K562 (cell line): ENCODE measurements at regions not wholly inside any gene's neighbourhood (a gene's known extent, or its start where the extent isn't known, plus 50 kb on each side); places are given as distances from the start of the nearest gene placed in this dataset.

Experiments
- ATAC-seq: fragments of 200-7000 bp; cut with Tn5 transposase; 3 replicates; pipeline ENCODE4 v1.9.1; 2020; ENCODE audit warnings: moderate library complexity
- BruUV-seq: library from RNA; stranded (reverse); fragments of 400-500 nt; replicated peaks from 2 replicates; lab custom pipeline; 2021; lab: Mats Ljungman, UMichigan
- CTCF ChIA-PET: fragments of 300-600 bp; formaldehyde crosslinking; extraction: SDS; loops from one replicate; lab custom pipeline; 2021; ENCODE audit warnings: low intra/inter-chr PET ratio; lab: Yijun Ruan, JAX
- POLR2A ChIA-PET: fragments of 300-600, 350-650 bp; sonication (Branson Sonifier 250); formaldehyde crosslinking; extraction: SDS; loops from one replicate; lab custom pipeline; 2021; ENCODE audit warnings: antibody characterized with exemption, inconsistent platforms; lab: Yijun Ruan, JAX
- DNase-seq, 4 experiments: peaks; one replicate each; pipeline versions ENCODE4 v3.0.0 to v3.0.0-alpha.2; 2011 to 2018; ENCODE audit warnings: low spot score in 3 of 4, mixed read lengths in 3 of 4; ENCODE audit errors: extremely low read depth in 1 of 4
- FAIRE-seq: peaks from 2 replicates; lab custom pipeline; 2011; peaks lifted over from hg19 to GRCh38; lab: Jason Lieb, UNC
- H2AFZ ChIP-seq: 2 replicates; pipeline ENCODE4 v1.6.0; 2011; ENCODE audit warnings: low read depth, low read length, control low read depth, inconsistent platforms
- H3K27ac ChIP-seq: fragments of 200-600 bp; 3 replicates; pipeline ENCODE4 v1.8.0; 2011; ENCODE audit warnings: low read depth, mild to moderate bottlenecking, control low read depth, inconsistent platforms, low read length, moderate library complexity, mixed read lengths; ENCODE audit errors: extremely low read depth
- H3K27me3 ChIP-seq, 2 experiments: fragments of 300-600 bp in 1 of 2; 2 replicates in 1 of 2; 3 replicates in 1 of 2; pipeline versions ENCODE4 v1.6.0 to v1.8.0; 2011; ENCODE audit warnings: inconsistent platforms in 2 of 2, low read length in 2 of 2, mild to moderate bottlenecking in 1 of 2, mixed read lengths in 1 of 2, moderate library complexity in 1 of 2; ENCODE audit not compliant: control insufficient read depth in 2 of 2, insufficient read depth in 2 of 2
- H3K36me3 ChIP-seq: fragments of 300-600 bp; 3 replicates; pipeline ENCODE4 v1.8.0; 2011; ENCODE audit warnings: mild to moderate bottlenecking, low read length, inconsistent platforms; ENCODE audit not compliant: control insufficient read depth, insufficient read depth
- H3K4me1 ChIP-seq, 2 experiments: fragments of 200-600 bp in 1 of 2; replicated peaks in 1 of 2; 2 replicates in 1 of 2; 3 replicates in 1 of 2; pipeline versions ENCODE4 v1.5.1 to v1.8.0; 2011; ENCODE audit warnings: inconsistent platforms in 2 of 2, low read length in 2 of 2, mild to moderate bottlenecking in 1 of 2, mixed read lengths in 1 of 2, moderate library complexity in 1 of 2; ENCODE audit not compliant: control insufficient read depth in 2 of 2, insufficient read depth in 2 of 2
- H3K4me2 ChIP-seq: 2 replicates; pipeline ENCODE4 v1.6.1; 2011; ENCODE audit warnings: low read length, control low read depth, inconsistent platforms, mixed read lengths; ENCODE audit not compliant: insufficient read depth
- H3K4me3 ChIP-seq: fragments of 200-600 bp; sonication (generic), shearing (Covaris generic); 2 replicates; pipeline ENCODE4 v1.5.1; 2016; ENCODE audit warnings: control low read depth, inconsistent platforms
- H3K79me2 ChIP-seq: fragments of 200-600 bp; 3 replicates; pipeline ENCODE4 v1.8.0; 2011; ENCODE audit warnings: low read length, inconsistent platforms; ENCODE audit not compliant: control insufficient read depth, insufficient read depth
- H3K9ac ChIP-seq, 2 experiments: 2 replicates each; pipeline versions ENCODE4 v1.6.0 to v1.6.1; 2011; ENCODE audit warnings: low read depth in 2 of 2, low read length in 2 of 2, control low read depth in 1 of 2, inconsistent platforms in 1 of 2, mild to moderate bottlenecking in 1 of 2, mixed read lengths in 1 of 2; ENCODE audit not compliant: insufficient read depth in 1 of 2
- H3K9me1 ChIP-seq: one replicate; pipeline ENCODE4 v1.6.0; 2011; ENCODE audit warnings: inconsistent platforms, mild to moderate bottlenecking, low read length, moderate library complexity; ENCODE audit not compliant: control insufficient read depth, insufficient read depth
- H3K9me3 ChIP-seq: replicated peaks from 2 replicates; pipeline ENCODE4 v1.5.1; 2011; ENCODE audit warnings: low read depth, low read length, inconsistent platforms; ENCODE audit not compliant: control insufficient read depth, insufficient read depth
- H4K20me1 ChIP-seq: replicated peaks from 2 replicates; pipeline ENCODE4 v1.6.1; 2011; ENCODE audit warnings: low read length, inconsistent platforms, mixed read lengths; ENCODE audit not compliant: control insufficient read depth, insufficient read depth
- ARNT ChIP-seq, 2 experiments: fragments of 450-650 bp; IDR thresholded peaks; 2 replicates each; pipeline ENCODE4 v1.6.1; 2016; ENCODE audit warnings: mild to moderate bottlenecking in 1 of 2
- BRCA1 ChIP-seq, 2 experiments: fragments of 450-650 bp in 1 of 2; sonication (generic) in 1 of 2; formaldehyde crosslinking in 1 of 2; IDR thresholded peaks; 2 replicates each; pipeline versions ENCODE4 v1.5.0 to v1.6.1; 2017 to 2020; ENCODE audit warnings: mild to moderate bottlenecking in 1 of 2, missing genetic modification reagents in 1 of 2
- KLF10 ChIP-seq: fragments of 250-450 bp; sonication (Bioruptor Pico); IDR thresholded peaks from 2 replicates; pipeline ENCODE4 v1.6.1; 2021; ENCODE audit warnings: matching md5 sums
- NFRKB ChIP-seq: fragments of 450-650 bp; IDR thresholded peaks from 2 replicates; pipeline ENCODE4 v1.6.1; 2016; ENCODE audit warnings: low read depth
- RAD21 ChIP-seq, 2 experiments: fragments of 250-450 bp in 1 of 2; fragments of 450-650 bp in 1 of 2; sonication (Bioruptor Pico) in 1 of 2; formaldehyde crosslinking in 1 of 2; IDR thresholded peaks in 1 of 2; conservative IDR thresholded peaks in 1 of 2; 2 replicates each; pipeline versions ENCODE4 v1.4.0 to v1.8.0; 2020 to 2022; ENCODE audit warnings: mild to moderate bottlenecking in 2 of 2, moderate library complexity in 1 of 2
- RBM34 ChIP-seq: fragments of 200-400 bp; formaldehyde crosslinking; IDR thresholded peaks from 2 replicates; pipeline ENCODE4 v1.6.1; 2018; ENCODE audit warnings: low read length, borderline replicate concordance; ENCODE audit not compliant: insufficient read depth
- TRIM24 ChIP-seq, 2 experiments: fragments of 450-650 bp; IDR thresholded peaks; 2 replicates each; pipeline ENCODE4 v1.6.1; 2016
- U2AF2 ChIP-seq: fragments of 200-400 bp; formaldehyde crosslinking; optimal IDR thresholded peaks from 2 replicates; pipeline ENCODE3; 2017; ENCODE audit warnings: low read depth, mild to moderate bottlenecking, low read length
- XRCC4 ChIP-seq: IDR thresholded peaks from one replicate; pipeline ENCODE4 v1.6.1; 2011; ENCODE audit not compliant: insufficient read depth, insufficient read length; ENCODE audit errors: extremely low read depth
- ZNF121 ChIP-seq: sonication (generic); formaldehyde crosslinking; conservative IDR thresholded peaks from 2 replicates; pipeline ENCODE4 v1.8.0; 2022; ENCODE audit warnings: missing genetic modification reagents
- ZNF316 ChIP-seq: fragments of 450-650 bp; IDR thresholded peaks from 2 replicates; pipeline ENCODE4 v1.6.1; 2016
- ZNF586 ChIP-seq: fragments of 450-650 bp; formaldehyde crosslinking; conservative IDR thresholded peaks from 2 replicates; pipeline ENCODE4 v1.4.0; 2020; ENCODE audit warnings: mild to moderate bottlenecking, moderate library complexity
- WGBS: fragments of 100-300 bp; shearing (Covaris generic); methylation state at CpG from one replicate; pipeline ENCODE4 v1.1.6; 2016; ENCODE audit warnings: low coverage, mixed read lengths; ENCODE audit not compliant: insufficient coverage; ENCODE audit errors: missing lambda C conversion rate; 5-methylcytosine and 5-hydroxymethylcytosine counted together
- in situ Hi-C: fragments of 300-500 bp; cut with MboI; formaldehyde crosslinking; loops from 4 replicates; pipeline ENCODE4 v1.15.0; 2018; ENCODE audit warnings: inconsistent platforms, mixed read lengths
- intact Hi-C: fragments of 100-400 bp; cut with micrococcal nuclease; formaldehyde crosslinking; loops from 2 replicates; pipeline ENCODE4 v1.14.2; 2022
- TF ChIP-seq, protein P1 (sequence below): fragments of 450-650 bp; IDR thresholded peaks from 2 replicates; pipeline ENCODE4 v1.6.1; 2016; ENCODE audit warnings: low read depth, mild to moderate bottlenecking, moderate library complexity
- TF ChIP-seq, protein P2 (sequence below): fragments of 250-450 bp; sonication (Bioruptor Pico); IDR thresholded peaks from 2 replicates; pipeline ENCODE4 v1.4.0; 2020; ENCODE audit warnings: mild to moderate bottlenecking
- TF ChIP-seq, protein P3 (sequence below): fragments of 450-650 bp; conservative IDR thresholded peaks from 2 replicates; pipeline ENCODE4 v1.6.1; 2016; ENCODE audit warnings: missing genetic modification characterization, low read depth, mild to moderate bottlenecking, missing compliant biosample characterization, moderate library complexity
- TF ChIP-seq, protein P4 (sequence below): sonication (generic); formaldehyde crosslinking; IDR thresholded peaks from 2 replicates; pipeline ENCODE4 v1.8.1; 2022; ENCODE audit warnings: missing genetic modification reagents

DNA sequence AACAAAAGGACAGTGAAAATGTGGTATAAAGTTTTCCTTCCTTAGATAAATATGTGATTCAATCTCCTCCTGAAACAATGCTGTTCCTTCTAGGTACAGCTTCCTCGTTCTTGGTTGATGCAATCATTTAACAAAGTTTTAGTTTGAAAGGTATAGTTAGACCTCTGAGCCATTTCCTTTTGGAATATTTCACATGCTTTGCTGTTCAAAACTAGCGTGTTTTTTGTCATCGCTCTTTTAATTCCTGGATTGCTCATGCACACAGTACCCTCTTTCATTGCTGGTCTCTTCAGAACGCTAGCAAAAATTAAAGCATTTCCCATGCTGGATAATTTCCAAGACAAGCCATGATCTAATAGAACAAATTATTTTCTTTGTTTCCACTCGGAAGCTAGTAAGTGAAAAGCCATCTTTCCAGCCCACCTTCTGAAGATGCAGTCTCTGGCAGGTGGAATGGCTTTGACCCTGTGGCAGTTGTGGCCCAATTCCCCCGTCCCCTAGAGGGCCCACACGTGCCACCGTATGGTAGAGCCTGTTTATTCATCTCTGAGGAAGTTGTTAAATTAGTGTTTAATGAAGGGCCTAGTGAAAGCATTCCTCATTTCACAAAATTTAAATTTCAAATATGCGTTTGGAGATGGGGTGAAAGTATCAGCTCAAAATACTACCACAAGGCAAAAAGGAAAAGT lies 1040.6 kb upstream of the SLC10A2 start (continued):
- TF ChIP-seq KLF10 (CRISPR knock-in tag) (no peak), NFRKB (no peak), ZNF586 (CRISPR knock-in tag) (no peak), U2AF2 (no peak), TRIM24 (IDR thresholded peaks at IDR 0.05) (no peak), BRCA1 (IDR thresholded peaks at IDR 0.05) (no peak), BRCA1 (CRISPR knock-in tag; IDR thresholded peaks at IDR 0.05) (no peak), XRCC4 (no peak)
- TF ChIP-seq, protein P1, sequence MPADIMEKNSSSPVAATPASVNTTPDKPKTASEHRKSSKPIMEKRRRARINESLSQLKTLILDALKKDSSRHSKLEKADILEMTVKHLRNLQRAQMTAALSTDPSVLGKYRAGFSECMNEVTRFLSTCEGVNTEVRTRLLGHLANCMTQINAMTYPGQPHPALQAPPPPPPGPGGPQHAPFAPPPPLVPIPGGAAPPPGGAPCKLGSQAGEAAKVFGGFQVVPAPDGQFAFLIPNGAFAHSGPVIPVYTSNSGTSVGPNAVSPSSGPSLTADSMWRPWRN, result no peak
- TF ChIP-seq, all 486 proteins: peak for 0

DNA sequence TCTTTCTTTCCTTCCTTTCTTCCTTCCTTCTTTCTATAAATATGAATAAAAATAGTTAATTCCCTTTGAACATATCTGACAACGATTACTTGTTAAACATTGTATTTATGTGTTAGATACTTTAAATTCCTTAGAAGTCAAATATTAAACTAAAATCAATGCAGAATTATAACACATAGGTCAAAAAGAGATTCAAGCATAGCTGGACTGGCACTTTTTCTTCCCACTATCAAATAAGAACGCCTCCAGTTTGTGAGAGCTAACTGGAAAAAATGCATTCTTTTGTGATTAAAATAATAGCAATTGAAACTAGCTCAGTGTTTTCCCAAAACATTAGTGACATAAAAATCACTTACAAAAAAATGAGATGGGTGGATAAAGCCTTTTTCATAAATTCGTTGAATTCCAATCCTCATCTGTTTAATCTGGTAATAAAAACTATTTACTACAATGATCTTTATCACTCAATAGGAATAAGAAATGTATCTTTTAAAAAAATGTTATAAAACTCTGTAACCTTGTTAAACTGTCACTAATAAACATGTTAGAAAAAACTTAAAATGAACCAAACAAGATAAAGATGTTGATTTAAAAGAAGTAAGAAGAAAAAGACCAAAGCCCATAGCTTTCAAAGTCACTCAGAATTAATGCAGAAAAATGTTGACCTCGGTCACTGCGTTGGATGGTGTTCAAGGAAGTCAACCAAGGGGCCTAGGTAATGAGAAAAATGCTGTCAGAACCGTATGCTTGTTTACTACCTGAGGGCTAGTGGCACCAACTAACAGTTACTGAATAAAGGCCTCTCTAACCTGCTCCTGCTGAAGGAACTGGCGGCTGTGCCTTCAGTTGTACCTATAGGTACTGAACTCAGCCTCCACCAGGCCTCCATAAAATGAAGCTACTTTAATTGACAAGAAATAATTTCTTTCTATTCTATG lies 1039.5 kb upstream of the SLC10A2 start:
- in situ Hi-C loops (no loop called here), intact Hi-C loops (no loop called here)
- Histone ChIP-seq H3K36me3 (no peaks in the 10 kb centered on the region), H3K4me3 (no peak overlapping the region), H3K4me2 (no peak overlapping the region), H2AFZ (no peak overlapping the region), H3K9ac (no peak overlapping the region), H4K20me1 (no peaks in the 10 kb centered on the region), H3K27me3 (no peaks in the 10 kb centered on the region), H3K9me3 (no peaks in the 10 kb centered on the region), H3K9me1 (no peaks in the 10 kb centered on the region), H3K79me2 (no peaks in the 10 kb centered on the region), H3K27ac (no peak overlapping the region), H3K4me1 (no peaks in the 10 kb centered on the region)
- BruUV-seq, result no TSS peak
- no peak for FAIRE-seq
- no peak for ATAC-seq
- ChIA-PET CTCF (no interaction called here), POLR2A (no interaction called here)
- no peak for DNase-seq
- WGBS, result 0% methylated on average over 6 of the region's 7 CpGs
- TF ChIP-seq ARNT (IDR thresholded peaks at IDR 0.05) (no peak), RBM34 (no peak), ZNF121 (CRISPR knock-in tag) (no peak), RAD21 (CRISPR knock-in tag; conservative IDR thresholded peaks at IDR 0.05 in 1 of 2, IDR thresholded peaks at IDR 0.05 in 1 of 2) (no peak), ZNF316 (no peak)
- TF ChIP-seq, protein P2, sequence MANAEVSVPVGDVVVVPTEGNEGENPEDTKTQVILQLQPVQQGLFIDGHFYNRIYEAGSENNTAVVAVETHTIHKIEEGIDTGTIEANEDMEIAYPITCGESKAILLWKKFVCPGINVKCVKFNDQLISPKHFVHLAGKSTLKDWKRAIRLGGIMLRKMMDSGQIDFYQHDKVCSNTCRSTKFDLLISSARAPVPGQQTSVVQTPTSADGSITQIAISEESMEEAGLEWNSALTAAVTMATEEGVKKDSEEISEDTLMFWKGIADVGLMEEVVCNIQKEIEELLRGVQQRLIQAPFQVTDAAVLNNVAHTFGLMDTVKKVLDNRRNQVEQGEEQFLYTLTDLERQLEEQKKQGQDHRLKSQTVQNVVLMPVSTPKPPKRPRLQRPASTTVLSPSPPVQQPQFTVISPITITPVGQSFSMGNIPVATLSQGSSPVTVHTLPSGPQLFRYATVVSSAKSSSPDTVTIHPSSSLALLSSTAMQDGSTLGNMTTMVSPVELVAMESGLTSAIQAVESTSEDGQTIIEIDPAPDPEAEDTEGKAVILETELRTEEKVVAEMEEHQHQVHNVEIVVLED (CRISPR knock-in tag), result no peak
- TF ChIP-seq, protein P3, sequence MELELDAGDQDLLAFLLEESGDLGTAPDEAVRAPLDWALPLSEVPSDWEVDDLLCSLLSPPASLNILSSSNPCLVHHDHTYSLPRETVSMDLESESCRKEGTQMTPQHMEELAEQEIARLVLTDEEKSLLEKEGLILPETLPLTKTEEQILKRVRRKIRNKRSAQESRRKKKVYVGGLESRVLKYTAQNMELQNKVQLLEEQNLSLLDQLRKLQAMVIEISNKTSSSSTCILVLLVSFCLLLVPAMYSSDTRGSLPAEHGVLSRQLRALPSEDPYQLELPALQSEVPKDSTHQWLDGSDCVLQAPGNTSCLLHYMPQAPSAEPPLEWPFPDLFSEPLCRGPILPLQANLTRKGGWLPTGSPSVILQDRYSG (tag), result no peak
- TF ChIP-seq, protein P4, sequence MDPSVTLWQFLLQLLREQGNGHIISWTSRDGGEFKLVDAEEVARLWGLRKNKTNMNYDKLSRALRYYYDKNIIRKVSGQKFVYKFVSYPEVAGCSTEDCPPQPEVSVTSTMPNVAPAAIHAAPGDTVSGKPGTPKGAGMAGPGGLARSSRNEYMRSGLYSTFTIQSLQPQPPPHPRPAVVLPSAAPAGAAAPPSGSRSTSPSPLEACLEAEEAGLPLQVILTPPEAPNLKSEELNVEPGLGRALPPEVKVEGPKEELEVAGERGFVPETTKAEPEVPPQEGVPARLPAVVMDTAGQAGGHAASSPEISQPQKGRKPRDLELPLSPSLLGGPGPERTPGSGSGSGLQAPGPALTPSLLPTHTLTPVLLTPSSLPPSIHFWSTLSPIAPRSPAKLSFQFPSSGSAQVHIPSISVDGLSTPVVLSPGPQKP, result no peak
